SK-N-SH (cell line): ENCODE measurements at regions not wholly inside any gene's neighbourhood (a gene's known extent, or its start where the extent isn't known, plus 50 kb on each side); places are given as distances from the start of the nearest gene placed in this dataset.

Source experiments
- TF ChIP-seq, protein P1 (sequence below): IDR thresholded peaks from 2 replicates; pipeline ENCODE4 v1.6.1; 2012; ENCODE audit warnings: mild to moderate bottlenecking, low read depth, low read length, moderate library complexity
- TF ChIP-seq, protein P2 (sequence below): fragments of 200-600 bp; sonication (generic); IDR thresholded peaks from 2 replicates; pipeline ENCODE4 v1.6.1; 2017; ENCODE audit warnings: antibody characterized with exemption, mild to moderate bottlenecking, moderate library complexity

DNA sequence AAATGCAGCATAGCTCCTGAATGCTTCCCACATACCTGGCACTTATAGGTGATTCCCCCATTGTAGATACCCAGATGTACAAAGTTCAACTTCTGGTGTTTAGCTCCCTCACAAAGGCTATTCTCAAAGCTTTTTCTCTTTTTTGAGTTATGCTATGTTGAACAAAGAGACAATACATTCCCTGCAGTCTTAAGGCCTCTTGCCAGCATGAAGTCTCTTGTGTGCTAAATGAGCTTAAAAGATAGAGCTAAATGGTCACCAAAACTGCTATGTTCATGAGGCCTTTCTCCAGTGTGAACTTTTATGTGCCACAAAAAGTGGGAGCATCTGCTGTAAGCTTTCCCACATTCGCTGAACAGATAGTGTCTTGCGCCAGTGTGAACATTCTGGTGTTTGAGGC is 111.2 kb upstream of the TMEM47 start:
- TF ChIP-seq, protein P1, sequence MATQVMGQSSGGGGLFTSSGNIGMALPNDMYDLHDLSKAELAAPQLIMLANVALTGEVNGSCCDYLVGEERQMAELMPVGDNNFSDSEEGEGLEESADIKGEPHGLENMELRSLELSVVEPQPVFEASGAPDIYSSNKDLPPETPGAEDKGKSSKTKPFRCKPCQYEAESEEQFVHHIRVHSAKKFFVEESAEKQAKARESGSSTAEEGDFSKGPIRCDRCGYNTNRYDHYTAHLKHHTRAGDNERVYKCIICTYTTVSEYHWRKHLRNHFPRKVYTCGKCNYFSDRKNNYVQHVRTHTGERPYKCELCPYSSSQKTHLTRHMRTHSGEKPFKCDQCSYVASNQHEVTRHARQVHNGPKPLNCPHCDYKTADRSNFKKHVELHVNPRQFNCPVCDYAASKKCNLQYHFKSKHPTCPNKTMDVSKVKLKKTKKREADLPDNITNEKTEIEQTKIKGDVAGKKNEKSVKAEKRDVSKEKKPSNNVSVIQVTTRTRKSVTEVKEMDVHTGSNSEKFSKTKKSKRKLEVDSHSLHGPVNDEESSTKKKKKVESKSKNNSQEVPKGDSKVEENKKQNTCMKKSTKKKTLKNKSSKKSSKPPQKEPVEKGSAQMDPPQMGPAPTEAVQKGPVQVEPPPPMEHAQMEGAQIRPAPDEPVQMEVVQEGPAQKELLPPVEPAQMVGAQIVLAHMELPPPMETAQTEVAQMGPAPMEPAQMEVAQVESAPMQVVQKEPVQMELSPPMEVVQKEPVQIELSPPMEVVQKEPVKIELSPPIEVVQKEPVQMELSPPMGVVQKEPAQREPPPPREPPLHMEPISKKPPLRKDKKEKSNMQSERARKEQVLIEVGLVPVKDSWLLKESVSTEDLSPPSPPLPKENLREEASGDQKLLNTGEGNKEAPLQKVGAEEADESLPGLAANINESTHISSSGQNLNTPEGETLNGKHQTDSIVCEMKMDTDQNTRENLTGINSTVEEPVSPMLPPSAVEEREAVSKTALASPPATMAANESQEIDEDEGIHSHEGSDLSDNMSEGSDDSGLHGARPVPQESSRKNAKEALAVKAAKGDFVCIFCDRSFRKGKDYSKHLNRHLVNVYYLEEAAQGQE = no peak
- TF ChIP-seq, protein P2, sequence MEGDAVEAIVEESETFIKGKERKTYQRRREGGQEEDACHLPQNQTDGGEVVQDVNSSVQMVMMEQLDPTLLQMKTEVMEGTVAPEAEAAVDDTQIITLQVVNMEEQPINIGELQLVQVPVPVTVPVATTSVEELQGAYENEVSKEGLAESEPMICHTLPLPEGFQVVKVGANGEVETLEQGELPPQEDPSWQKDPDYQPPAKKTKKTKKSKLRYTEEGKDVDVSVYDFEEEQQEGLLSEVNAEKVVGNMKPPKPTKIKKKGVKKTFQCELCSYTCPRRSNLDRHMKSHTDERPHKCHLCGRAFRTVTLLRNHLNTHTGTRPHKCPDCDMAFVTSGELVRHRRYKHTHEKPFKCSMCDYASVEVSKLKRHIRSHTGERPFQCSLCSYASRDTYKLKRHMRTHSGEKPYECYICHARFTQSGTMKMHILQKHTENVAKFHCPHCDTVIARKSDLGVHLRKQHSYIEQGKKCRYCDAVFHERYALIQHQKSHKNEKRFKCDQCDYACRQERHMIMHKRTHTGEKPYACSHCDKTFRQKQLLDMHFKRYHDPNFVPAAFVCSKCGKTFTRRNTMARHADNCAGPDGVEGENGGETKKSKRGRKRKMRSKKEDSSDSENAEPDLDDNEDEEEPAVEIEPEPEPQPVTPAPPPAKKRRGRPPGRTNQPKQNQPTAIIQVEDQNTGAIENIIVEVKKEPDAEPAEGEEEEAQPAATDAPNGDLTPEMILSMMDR = no peak
